DND-41 (cell line): ENCODE measurements at regions not wholly inside any gene's neighbourhood (a gene's known extent, or its start where the extent isn't known, plus 50 kb on each side); places are given as distances from the start of the nearest gene placed in this dataset.

ENCODE experiments used
- CTCF ChIP-seq: IDR thresholded peaks from 2 replicates; pipeline ENCODE4 v1.5.1; 2012; ENCODE audit warnings: borderline replicate concordance, low read length, moderate library complexity, mild to moderate bottlenecking; ENCODE audit not compliant: poor library complexity, severe bottlenecking; ENCODE audit errors: extremely low read depth
- EZH2 ChIP-seq: IDR thresholded peaks from 3 replicates; pipeline ENCODE4 v1.6.1; 2012; ENCODE audit warnings: borderline replicate concordance, low read depth, mild to moderate bottlenecking, moderate library complexity, low read length, inconsistent platforms; ENCODE audit not compliant: severe bottlenecking

- TF ChIP-seq CTCF (no peak), EZH2 (no peak)
These were observed 144.3 kb downstream of the MIS18A start for GRCh38 chr21:32134441-32135130.
